ENCODE measurements at regions not wholly inside any gene's neighbourhood (a gene's known extent, or its start where the extent isn't known, plus 50 kb on each side); places are given as distances from the start of the nearest gene placed in this dataset.

DNA sequence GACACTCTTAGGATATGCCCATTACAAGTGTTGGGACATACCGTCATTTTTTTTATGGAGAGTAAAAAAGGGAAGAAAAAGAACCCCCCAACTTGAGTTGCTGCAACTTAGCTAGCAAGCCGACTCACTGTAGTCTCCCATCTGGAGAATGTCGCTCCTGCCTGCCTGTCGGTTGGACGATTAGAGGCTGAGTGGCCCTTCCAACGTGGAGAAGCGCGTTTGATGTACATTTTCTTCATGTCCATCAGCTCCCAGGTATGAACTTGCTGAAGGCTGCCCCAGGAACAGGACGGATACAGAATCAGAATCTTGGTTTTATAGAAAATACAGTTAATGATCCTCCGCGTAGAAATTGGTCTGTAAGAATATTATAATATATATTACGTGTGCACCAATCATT lies 189.0 kb upstream of the SOX1 start:
- no peak for DNase-seq (ENCODE audit: low spot score)
- TF ChIP-seq, protein P1, sequence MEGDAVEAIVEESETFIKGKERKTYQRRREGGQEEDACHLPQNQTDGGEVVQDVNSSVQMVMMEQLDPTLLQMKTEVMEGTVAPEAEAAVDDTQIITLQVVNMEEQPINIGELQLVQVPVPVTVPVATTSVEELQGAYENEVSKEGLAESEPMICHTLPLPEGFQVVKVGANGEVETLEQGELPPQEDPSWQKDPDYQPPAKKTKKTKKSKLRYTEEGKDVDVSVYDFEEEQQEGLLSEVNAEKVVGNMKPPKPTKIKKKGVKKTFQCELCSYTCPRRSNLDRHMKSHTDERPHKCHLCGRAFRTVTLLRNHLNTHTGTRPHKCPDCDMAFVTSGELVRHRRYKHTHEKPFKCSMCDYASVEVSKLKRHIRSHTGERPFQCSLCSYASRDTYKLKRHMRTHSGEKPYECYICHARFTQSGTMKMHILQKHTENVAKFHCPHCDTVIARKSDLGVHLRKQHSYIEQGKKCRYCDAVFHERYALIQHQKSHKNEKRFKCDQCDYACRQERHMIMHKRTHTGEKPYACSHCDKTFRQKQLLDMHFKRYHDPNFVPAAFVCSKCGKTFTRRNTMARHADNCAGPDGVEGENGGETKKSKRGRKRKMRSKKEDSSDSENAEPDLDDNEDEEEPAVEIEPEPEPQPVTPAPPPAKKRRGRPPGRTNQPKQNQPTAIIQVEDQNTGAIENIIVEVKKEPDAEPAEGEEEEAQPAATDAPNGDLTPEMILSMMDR (IDR thresholded peaks at IDR 0.05), result no peak
- ATAC-seq (ENCODE audit: low FRiP score), result no peak

DNA sequence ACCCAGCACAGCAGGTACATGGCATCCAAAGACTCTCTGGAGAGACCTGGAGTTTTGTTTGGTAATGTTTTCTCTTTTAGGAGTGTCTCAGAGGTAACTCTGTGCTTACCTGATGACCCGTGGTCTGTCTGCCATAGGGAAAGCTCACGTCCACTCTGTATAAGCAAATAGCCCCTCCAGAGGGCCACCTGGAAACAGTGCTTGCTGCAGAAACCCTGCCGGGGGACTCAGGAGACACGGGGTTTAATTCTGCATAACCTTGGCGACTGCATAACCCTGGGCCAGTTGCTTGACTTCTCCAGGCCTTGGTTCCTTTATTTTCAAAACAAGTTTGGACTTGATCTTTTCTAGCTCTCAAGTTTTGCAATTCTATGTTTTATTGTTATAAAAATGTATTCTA lies 187.2 kb upstream of the SOX1 start:
- TF ChIP-seq, protein P1 (IDR thresholded peaks at IDR 0.05), result no peak
- ATAC-seq (ENCODE audit: low FRiP score), result no peak
- DNase-seq (ENCODE audit: low spot score), result no peak

DNA sequence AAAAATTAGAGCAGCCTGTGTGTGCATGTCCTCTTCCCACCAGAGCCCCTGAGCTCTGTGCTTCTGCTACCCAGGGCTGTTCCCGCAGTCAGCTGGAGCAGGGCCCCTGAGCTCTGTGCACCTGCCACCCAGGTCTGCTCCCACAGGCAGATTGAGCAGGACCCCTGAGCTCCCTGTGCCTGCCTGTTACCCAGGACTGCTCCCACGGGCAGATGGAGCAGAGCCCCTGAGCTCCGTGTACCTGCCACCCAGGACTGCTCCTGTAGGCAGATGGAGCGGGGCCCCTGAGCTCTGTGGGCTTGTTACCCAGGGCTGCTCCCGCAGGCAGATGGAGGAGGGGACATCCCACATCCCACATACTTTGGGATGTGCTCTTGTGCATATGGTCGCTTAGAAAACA lies 186.8 kb upstream of the SOX1 start:
- no peak for ATAC-seq (ENCODE audit: low FRiP score)
- TF ChIP-seq, protein P1 (IDR thresholded peaks at IDR 0.05), result no peak
- DNase-seq (ENCODE audit: low spot score), result no peak

DNA sequence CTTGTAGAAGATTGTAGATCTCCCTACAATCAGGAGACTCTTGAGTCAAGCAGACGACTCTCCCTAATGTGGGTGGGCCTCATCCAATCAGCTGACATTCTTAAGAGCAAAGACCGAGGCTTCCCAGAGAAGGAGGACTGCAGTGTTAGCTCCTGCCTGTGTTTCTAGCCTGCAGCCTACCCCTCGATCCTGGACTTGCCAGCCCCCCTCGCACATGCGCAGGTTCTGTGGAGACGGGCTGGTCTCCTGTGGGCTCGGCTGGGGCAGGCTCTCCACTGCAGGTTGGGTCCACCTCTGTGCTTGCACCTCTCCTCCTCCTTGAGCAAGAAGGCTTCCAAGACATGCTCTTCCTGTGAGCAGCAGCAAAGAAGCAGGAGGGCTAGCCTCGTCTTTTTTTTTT lies 185.2 kb upstream of the SOX1 start:
- TF ChIP-seq, protein P1 (IDR thresholded peaks at IDR 0.05), result no peak
- DNase-seq (ENCODE audit: low spot score) (no peak), ATAC-seq (ENCODE audit: low FRiP score) (no peak)

DNA sequence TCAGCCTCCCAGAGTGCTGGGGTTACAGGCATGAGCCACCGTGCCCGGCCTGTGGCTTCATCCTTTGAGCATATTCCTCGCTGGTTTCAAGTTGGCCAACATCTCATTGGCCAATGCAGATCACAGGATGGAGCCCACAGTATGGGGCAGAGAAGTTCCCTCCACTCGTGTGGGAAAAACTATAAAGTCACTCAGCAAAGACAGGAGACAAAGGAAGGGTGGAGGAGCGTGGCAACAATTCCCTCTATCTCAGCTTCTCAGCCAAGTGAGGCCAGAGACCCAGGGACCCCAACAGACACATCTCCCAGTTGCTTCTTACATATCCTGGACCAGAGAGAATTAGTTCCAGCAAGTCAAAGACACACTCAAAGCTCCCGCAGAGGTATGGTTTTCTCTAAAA lies 184.6 kb upstream of the SOX1 start:
- DNase-seq (ENCODE audit: low spot score) (no peak), ATAC-seq (ENCODE audit: low FRiP score) (no peak)
- TF ChIP-seq, protein P1 (IDR thresholded peaks at IDR 0.05), result no peak

DNA sequence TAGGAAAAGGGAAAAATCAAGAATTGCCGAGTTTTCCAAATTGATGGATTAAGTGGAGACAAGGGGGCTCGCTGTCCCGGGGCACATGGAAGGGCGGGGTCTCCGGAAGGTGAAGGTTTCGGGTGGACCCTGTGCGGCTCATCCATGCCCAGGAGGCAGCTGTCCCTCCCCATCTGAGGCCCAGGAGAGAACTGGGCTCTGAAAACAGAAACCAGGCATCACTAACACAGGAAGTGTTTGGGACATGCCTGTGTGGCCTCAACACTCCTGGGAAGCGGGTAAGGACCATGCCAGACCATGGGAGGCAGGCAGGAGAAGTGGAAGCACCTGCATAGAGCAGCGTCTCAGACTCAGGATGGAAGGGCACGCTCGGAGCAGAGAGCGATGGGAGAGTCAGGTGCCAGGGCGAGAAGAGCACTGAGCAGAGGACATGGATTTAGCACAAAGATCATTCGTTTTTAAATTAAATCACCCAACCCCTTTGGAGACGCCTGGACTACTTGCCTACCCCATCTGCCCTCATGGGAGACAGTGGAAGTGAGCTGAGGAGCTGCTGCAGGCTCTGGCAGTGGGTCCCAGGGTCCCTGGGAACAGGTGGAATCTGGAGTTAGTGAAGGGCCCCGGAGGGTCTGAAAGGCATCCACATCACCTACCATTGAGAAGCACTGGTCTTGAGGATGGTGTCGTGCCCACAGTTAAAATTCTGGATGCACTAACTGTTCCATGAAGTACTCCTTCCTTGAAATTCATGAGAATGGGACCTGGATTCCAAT lies 183.2 kb upstream of the SOX1 start:
- ATAC-seq (ENCODE audit: low FRiP score) (no peak), DNase-seq (ENCODE audit: low spot score) (no peak)
- TF ChIP-seq, protein P1 (IDR thresholded peaks at IDR 0.05), result no peak

DNA sequence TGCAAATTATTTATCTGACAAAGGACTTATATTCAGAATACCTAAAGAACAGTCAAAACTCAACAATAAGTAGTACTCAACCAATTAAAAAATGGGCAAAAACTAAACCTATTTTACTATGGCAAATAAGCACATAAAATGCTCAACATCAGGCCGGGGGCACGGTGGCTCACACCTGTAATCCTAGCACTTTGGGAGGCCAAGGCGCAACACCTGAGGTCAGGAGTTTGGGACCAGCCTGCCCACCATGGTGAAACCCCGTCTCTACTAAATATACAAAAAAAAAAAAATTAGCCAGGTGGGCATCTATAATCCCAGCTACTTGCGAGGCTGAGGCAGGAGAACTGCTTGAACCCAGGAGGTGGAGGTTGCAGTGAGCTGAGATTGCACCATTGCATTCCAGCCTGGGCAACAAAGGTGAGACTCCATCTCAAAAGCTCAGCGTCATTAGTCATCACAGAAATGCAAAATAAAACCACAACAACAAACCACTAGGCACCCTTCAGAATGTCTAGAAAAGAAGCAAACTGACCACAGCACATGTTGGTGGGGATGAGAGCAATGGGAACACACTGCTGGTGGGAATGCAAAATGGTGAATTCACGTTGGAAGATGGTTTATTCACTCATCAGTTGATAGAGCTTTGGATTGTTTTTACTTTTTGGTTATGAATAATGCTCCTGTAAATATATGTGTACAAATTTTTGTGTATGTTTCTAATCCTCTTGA lies 180.6 kb upstream of the SOX1 start:
- DNase-seq (ENCODE audit: low spot score) (no peak), ATAC-seq (ENCODE audit: low FRiP score) (no peak)
- TF ChIP-seq, protein P1 (IDR thresholded peaks at IDR 0.05), result no peak
